Endothelial cell of umbilical vein (primary cell): ENCODE measurements at regions not wholly inside any gene's neighbourhood (a gene's known extent, or its start where the extent isn't known, plus 50 kb on each side); places are given as distances from the start of the nearest gene placed in this dataset.

ENCODE experiments used
- EZH2 ChIP-seq: IDR thresholded peaks from 2 replicates; pipeline ENCODE4 v1.6.1; 2012; ENCODE audit warnings: borderline replicate concordance, low read depth, mild to moderate bottlenecking, moderate library complexity, low read length, inconsistent platforms; ENCODE audit not compliant: severe bottlenecking
- FOS ChIP-seq: IDR thresholded peaks from 2 replicates; pipeline ENCODE4 v1.6.1; 2011; ENCODE audit warnings: mild to moderate bottlenecking, low read length, moderate library complexity, borderline replicate concordance; ENCODE audit not compliant: insufficient read depth
- GATA2 ChIP-seq: IDR thresholded peaks from 2 replicates; pipeline ENCODE4 v1.7.0; 2011; ENCODE audit warnings: low read depth, mild to moderate bottlenecking, moderate library complexity, mixed read lengths, low read length; ENCODE audit not compliant: insufficient read length, insufficient read depth
- JUN ChIP-seq: IDR thresholded peaks from 2 replicates; pipeline ENCODE4 v1.6.1; 2011; ENCODE audit warnings: borderline replicate concordance, low read depth; ENCODE audit not compliant: insufficient read length, insufficient read depth
- MAX ChIP-seq: IDR thresholded peaks from 2 replicates; pipeline ENCODE4 v1.6.1; 2011; ENCODE audit not compliant: insufficient read depth, insufficient read length
- MYC ChIP-seq: IDR thresholded peaks from one replicate; pipeline ENCODE4 v1.6.1; 2011; ENCODE audit warnings: mild to moderate bottlenecking, low read depth, low read length
- POLR2A ChIP-seq: IDR thresholded peaks from 2 replicates; pipeline ENCODE4 v1.6.1; 2012; ENCODE audit warnings: low read depth, mild to moderate bottlenecking, control low read depth, low read length
- POLR2AphosphoS5 ChIP-seq: IDR thresholded peaks from 2 replicates; pipeline ENCODE4 v1.6.1; 2012; ENCODE audit warnings: low read depth, mild to moderate bottlenecking, control low read depth, low read length, moderate library complexity; ENCODE audit not compliant: insufficient read depth
- TF ChIP-seq, protein P1 (sequence below), 2 donors: IDR thresholded peaks; 1 replicate in 1 of 2; 2 replicates in 1 of 2; pipeline ENCODE4 v1.5.1; 2011; ENCODE audit warnings: low read length in 2 of 2, mild to moderate bottlenecking in 2 of 2, moderate library complexity in 2 of 2, control low read depth in 1 of 2, inconsistent platforms in 1 of 2, low read depth in 1 of 2; ENCODE audit not compliant: insufficient read depth in 1 of 2; ENCODE audit errors: extremely low read depth in 1 of 2

- TF ChIP-seq, protein P1, sequence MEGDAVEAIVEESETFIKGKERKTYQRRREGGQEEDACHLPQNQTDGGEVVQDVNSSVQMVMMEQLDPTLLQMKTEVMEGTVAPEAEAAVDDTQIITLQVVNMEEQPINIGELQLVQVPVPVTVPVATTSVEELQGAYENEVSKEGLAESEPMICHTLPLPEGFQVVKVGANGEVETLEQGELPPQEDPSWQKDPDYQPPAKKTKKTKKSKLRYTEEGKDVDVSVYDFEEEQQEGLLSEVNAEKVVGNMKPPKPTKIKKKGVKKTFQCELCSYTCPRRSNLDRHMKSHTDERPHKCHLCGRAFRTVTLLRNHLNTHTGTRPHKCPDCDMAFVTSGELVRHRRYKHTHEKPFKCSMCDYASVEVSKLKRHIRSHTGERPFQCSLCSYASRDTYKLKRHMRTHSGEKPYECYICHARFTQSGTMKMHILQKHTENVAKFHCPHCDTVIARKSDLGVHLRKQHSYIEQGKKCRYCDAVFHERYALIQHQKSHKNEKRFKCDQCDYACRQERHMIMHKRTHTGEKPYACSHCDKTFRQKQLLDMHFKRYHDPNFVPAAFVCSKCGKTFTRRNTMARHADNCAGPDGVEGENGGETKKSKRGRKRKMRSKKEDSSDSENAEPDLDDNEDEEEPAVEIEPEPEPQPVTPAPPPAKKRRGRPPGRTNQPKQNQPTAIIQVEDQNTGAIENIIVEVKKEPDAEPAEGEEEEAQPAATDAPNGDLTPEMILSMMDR (IDR thresholded peaks at IDR 0.05; ENCODE audit: extremely low read depth in 1 of 2, insufficient read depth in 1 of 2, low read depth in 1 of 2, low read length in 2 of 2), result no peak
- TF ChIP-seq JUN (no peak), EZH2 (no peak), POLR2AphosphoS5 (no peak), FOS (no peak), MAX (no peak), MYC (no peak), POLR2A (no peak), GATA2 (no peak)
Measured at GRCh38 chr10:52952391-52953055, 179.9 kb upstream of the MBL2 start.
